Tibial nerve (tissue), 4 donors: ENCODE measurements at regions not wholly inside any gene's neighbourhood (a gene's known extent, or its start where the extent isn't known, plus 50 kb on each side); places are given as distances from the start of the nearest gene placed in this dataset.

Experiments
- DNase-seq, 2 donors: peaks; one replicate each; pipeline ENCODE4 v3.0.0-alpha.2; 2019; ENCODE audit warnings: low spot score in 2 of 2
- H3K27ac ChIP-seq, 4 donors: fragments of 200-600 bp; sonication (generic) in 3 of 4; one replicate each; pipeline ENCODE4 v1.5.1; 2017 to 2019; ENCODE audit warnings: mild to moderate bottlenecking in 1 of 4
- H3K27me3 ChIP-seq, 2 donors: fragments of 200-600 bp; sonication (generic) in 1 of 2; one replicate each; pipeline versions ENCODE4 v1.5.1 to v1.6.0; 2017 to 2019
- H3K36me3 ChIP-seq, 3 donors: fragments of 200-600 bp; sonication (generic); one replicate each; pipeline ENCODE4 v1.5.1; 2018 to 2019
- H3K4me1 ChIP-seq, 4 donors: fragments of 200-600 bp; sonication (generic) in 3 of 4; one replicate each; pipeline ENCODE4 v1.5.1; 2017 to 2019
- H3K4me3 ChIP-seq, 4 donors: fragments of 200-600 bp; sonication (generic) in 3 of 4; one replicate each; pipeline ENCODE4 v1.5.1; 2017 to 2019; ENCODE audit warnings: mild to moderate bottlenecking in 1 of 4, moderate library complexity in 1 of 4
- H3K9me3 ChIP-seq, 4 donors: fragments of 200-600 bp; sonication (generic) in 3 of 4; one replicate each; pipeline ENCODE4 v1.5.1; 2017 to 2019
- CTCF ChIP-seq, 5 experiments: fragments of 200-600 bp in 3 of 5; fragments of 450-650 bp in 2 of 5; sonication (generic) in 3 of 5; IDR thresholded peaks; one replicate each; pipeline ENCODE4 v1.5.1; 2016 to 2019; ENCODE audit warnings: antibody characterized with exemption in 5 of 5, mild to moderate bottlenecking in 3 of 5, moderate library complexity in 2 of 5
- EP300 ChIP-seq, 2 donors: sonication (generic); formaldehyde crosslinking; IDR thresholded peaks; one replicate each; pipeline ENCODE4 v1.6.1; 2017; ENCODE audit warnings: antibody characterized with exemption in 2 of 2, mild to moderate bottlenecking in 1 of 2
- POLR2A ChIP-seq, 2 donors: fragments of 450-650 bp; IDR thresholded peaks; one replicate each; pipeline ENCODE4 v1.6.1; 2017; ENCODE audit warnings: antibody characterized with exemption in 2 of 2, mild to moderate bottlenecking in 2 of 2, moderate library complexity in 2 of 2
- WGBS, 2 donors: methylation state at CpG; one replicate each; pipeline ENCODE4 v1.1.5; 2018; 5-methylcytosine and 5-hydroxymethylcytosine counted together

GRCh38 chr1:199639453-199639852, 388.1 kb upstream of the NR5A2 start:
- 78 to 82% methylated on average over 1 of the region's 1 CpG for WGBS, 2 donors
- DNase-seq: no peak
- Histone ChIP-seq H3K4me3 (no peak overlapping the region), H3K27me3 (no peaks in the 10 kb centered on the region), H3K27ac (no peak overlapping the region), H3K36me3 (no peaks in the 10 kb centered on the region), H3K4me1 (no peaks in the 10 kb centered on the region), H3K9me3 (peaks cover 0 to 12% (median 2%) of the 10 kb centered on the region in 4 donors)
- TF ChIP-seq POLR2A (IDR thresholded peaks at IDR 0.05) (no peak), EP300 (IDR thresholded peaks at IDR 0.05) (no peak), CTCF (IDR thresholded peaks at IDR 0.05) (no peak)

DNA sequence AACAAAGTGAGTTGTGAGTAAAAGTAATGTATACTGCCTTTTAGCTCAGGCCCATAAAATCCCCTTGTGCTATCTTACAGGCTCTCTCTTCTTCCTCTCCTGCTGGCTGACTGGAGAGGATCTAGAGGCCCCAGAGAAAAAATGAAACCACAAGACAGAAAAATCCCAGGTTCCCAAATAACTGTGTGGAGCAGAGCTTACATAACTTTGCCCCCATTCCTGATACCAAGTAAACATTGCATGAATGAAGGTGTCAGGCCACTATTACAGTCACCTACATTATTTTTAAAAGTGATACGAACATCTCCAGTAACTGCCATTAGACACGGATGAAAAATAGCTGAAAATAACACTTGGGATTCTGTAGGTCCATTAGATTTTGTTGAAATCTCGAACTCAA, 386.0 kb upstream of the NR5A2 start:
- H3K4me1 ChIP-seq: no peaks in the 10 kb centered on the region
- H3K4me3 ChIP-seq: no peak overlapping the region
- TF ChIP-seq POLR2A (IDR thresholded peaks at IDR 0.05): no peak
- no peak for TF ChIP-seq EP300 (IDR thresholded peaks at IDR 0.05)
- no peak for TF ChIP-seq CTCF (IDR thresholded peaks at IDR 0.05)
- DNase-seq: no peak
- H3K27ac ChIP-seq: no peak overlapping the region
- no peaks in the 10 kb centered on the region for H3K27me3 ChIP-seq
- no peaks in the 10 kb centered on the region for H3K36me3 ChIP-seq
- WGBS, 2 donors: 85 to 86% methylated on average over 3 of the region's 3 CpGs
- H3K9me3 ChIP-seq: peaks cover 0 to 5% (median 0%) of the 10 kb centered on the region in 4 donors

DNA sequence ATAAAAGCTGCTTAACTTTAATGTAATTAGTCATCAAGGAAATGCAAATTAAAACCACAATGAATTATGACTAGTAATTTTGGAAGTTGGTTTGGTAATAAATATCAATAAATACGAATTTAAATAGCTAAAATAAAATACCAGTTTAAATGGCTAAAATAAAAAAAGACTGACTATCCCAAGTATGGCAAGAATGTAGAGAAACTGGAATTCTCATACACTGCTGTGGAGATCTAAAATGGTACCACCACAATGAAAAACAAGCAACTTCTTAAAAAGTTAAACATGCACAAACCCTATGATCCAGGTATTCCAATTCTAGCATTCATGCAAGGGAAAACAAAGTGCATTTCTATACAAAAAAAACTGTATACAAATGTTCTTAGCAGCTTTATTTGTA, 382.6 kb upstream of the NR5A2 start:
- Histone ChIP-seq H3K4me1 (no peaks in the 10 kb centered on the region), H3K4me3 (no peak overlapping the region), H3K36me3 (no peaks in the 10 kb centered on the region), H3K27ac (no peak overlapping the region), H3K9me3 (peaks cover 0 to 24% (median 0%) of the 10 kb centered on the region in 4 donors), H3K27me3 (no peaks in the 10 kb centered on the region)
- TF ChIP-seq CTCF (IDR thresholded peaks at IDR 0.05): no peak
- no peak for TF ChIP-seq EP300 (IDR thresholded peaks at IDR 0.05)
- no peak for TF ChIP-seq POLR2A (IDR thresholded peaks at IDR 0.05)
- WGBS, 2 donors: 36 to 46% methylated on average over 1 of the region's 1 CpG
- no peak for DNase-seq

- no peaks in the 10 kb centered on the region for H3K4me1 ChIP-seq
- DNase-seq: no peak
- no peak overlapping the region for H3K27ac ChIP-seq
- H3K9me3 ChIP-seq: peaks cover 0 to 24% (median 0%) of the 10 kb centered on the region in 4 donors
- no peak overlapping the region for H3K4me3 ChIP-seq
- H3K27me3 ChIP-seq: no peaks in the 10 kb centered on the region
- WGBS, 2 donors: 76 to 90% methylated on average over 2 of the region's 2 CpGs
- no peak for TF ChIP-seq POLR2A (IDR thresholded peaks at IDR 0.05)
- TF ChIP-seq CTCF (IDR thresholded peaks at IDR 0.05): no peak
- no peak for TF ChIP-seq EP300 (IDR thresholded peaks at IDR 0.05)
- no peaks in the 10 kb centered on the region for H3K36me3 ChIP-seq
Observed at GRCh38 chr1:199646761-199647160, 380.7 kb upstream of the NR5A2 start.

- H3K4me3 ChIP-seq: no peak overlapping the region
- WGBS, 2 donors: 79 to 86% methylated on average over 3 of the region's 3 CpGs
- H3K4me1 ChIP-seq: no peaks in the 10 kb centered on the region
- DNase-seq: no peak
- H3K9me3 ChIP-seq: no peaks in the 10 kb centered on the region
- no peaks in the 10 kb centered on the region for H3K36me3 ChIP-seq
- TF ChIP-seq EP300 (IDR thresholded peaks at IDR 0.05) (no peak), CTCF (IDR thresholded peaks at IDR 0.05) (no peak), POLR2A (IDR thresholded peaks at IDR 0.05) (no peak)
- no peaks in the 10 kb centered on the region for H3K27me3 ChIP-seq
- no peak overlapping the region for H3K27ac ChIP-seq
Observed at GRCh38 chr1:199657449-199657848, 370.1 kb upstream of the NR5A2 start.
